ENCODE measurements at regions not wholly inside any gene's neighbourhood (a gene's known extent, or its start where the extent isn't known, plus 50 kb on each side); places are given as distances from the start of the nearest gene placed in this dataset.

DNA sequence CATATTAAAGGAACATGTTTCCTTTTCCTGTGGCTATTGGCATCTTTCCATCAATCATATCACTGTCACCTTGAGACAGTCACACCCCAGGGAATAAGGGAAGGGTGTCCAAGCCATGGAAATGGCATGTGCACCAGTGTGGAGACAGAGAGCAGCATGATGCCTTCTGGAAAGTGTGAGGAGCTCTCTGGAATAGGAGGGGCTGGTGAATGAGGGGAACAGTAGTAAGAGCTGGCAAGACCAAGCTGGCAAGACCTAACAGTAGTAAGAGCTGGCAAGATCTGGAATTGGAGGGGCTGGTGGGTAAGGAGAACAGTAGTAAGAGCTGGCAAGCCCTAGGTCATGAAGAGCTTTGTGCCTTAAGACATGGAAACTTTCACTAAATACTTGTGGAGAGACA lies 186.7 kb downstream of the C1orf94 start:
- intact Hi-C loops (cut with micrococcal nuclease): no loop called here
- ChIA-PET POLR2A (ENCODE audit: unreplicated experiment) (interaction anchor here (0.6 kb wide), 1 partner anchor 19 kb away, joined by 3 read pairs; no protein-coding TSS in a partner anchor), CTCF (no interaction called here)
- Histone ChIP-seq H3K27ac (ENCODE audit: low read length) (no peak overlapping the region), H3K79me2 (ENCODE audit: low read length) (no peaks in the 10 kb centered on the region), H3K9ac (ENCODE audit: low read length) (no peak overlapping the region), H3K4me1 (ENCODE audit: insufficient read depth, low read length) (no peaks in the 10 kb centered on the region), H3K27me3 (ENCODE audit: low read length) (0 out of 2 replicates have a peak, but pooled peaks cover 4% of the 10 kb centered on the region), H3K4me3 (ENCODE audit: low read length) (no peak overlapping the region), H3K4me2 (ENCODE audit: low read length) (no peak overlapping the region), H2AFZ (ENCODE audit: low read length) (no peak overlapping the region), H4K20me1 (ENCODE audit: low read length) (no peaks in the 10 kb centered on the region), H3K36me3 (ENCODE audit: low read depth, low read length) (no peaks in the 10 kb centered on the region), H3K9me2 (replicated peaks; ENCODE audit: low read length) (no peaks in the 10 kb centered on the region), H3F3A (ENCODE audit: low read length, unreplicated experiment) (no peaks in the 10 kb centered on the region), H3K9me3 (ENCODE audit: low read length) (no peaks in the 10 kb centered on the region)
- TF ChIP-seq EZH2phosphoT487 (IDR thresholded peaks at IDR 0.05; ENCODE audit: borderline replicate concordance, low read length): no peak
- no peak for TF ChIP-seq CTCF (conservative IDR thresholded peaks at IDR 0.05; ENCODE audit: low read depth, low read length)
- no peak for TF ChIP-seq EZH2 (IDR thresholded peaks at IDR 0.05; ENCODE audit: low read length, unreplicated experiment)
- ATAC-seq (no peak), DNase-seq (no peak)
- BruUV-seq (replicated peaks): no TSS peak

GRCh38 chr1:34363915-34364314 lies 187.2 kb downstream of the C1orf94 start:
- Histone ChIP-seq H2AFZ (ENCODE audit: low read length) (no peak overlapping the region), H3F3A (ENCODE audit: low read length, unreplicated experiment) (no peaks in the 10 kb centered on the region), H3K36me3 (ENCODE audit: low read depth, low read length) (no peaks in the 10 kb centered on the region), H3K4me1 (ENCODE audit: insufficient read depth, low read length) (no peaks in the 10 kb centered on the region), H3K27ac (ENCODE audit: low read length) (no peak overlapping the region), H3K9me3 (ENCODE audit: low read length) (no peaks in the 10 kb centered on the region), H3K27me3 (ENCODE audit: low read length) (0 out of 2 replicates have a peak, but pooled peaks cover 8% of the 10 kb centered on the region), H3K4me3 (ENCODE audit: low read length) (no peak overlapping the region), H3K4me2 (ENCODE audit: low read length) (no peak overlapping the region), H3K79me2 (ENCODE audit: low read length) (no peaks in the 10 kb centered on the region), H3K9ac (ENCODE audit: low read length) (no peak overlapping the region), H3K9me2 (replicated peaks; ENCODE audit: low read length) (no peaks in the 10 kb centered on the region), H4K20me1 (ENCODE audit: low read length) (no peaks in the 10 kb centered on the region)
- BruUV-seq (replicated peaks): no TSS peak
- intact Hi-C loops (cut with micrococcal nuclease): no loop called here
- ATAC-seq (no peak), DNase-seq (no peak)
- POLR2A ChIA-PET (ENCODE audit: unreplicated experiment): no interaction called here
- CTCF ChIA-PET: no interaction called here
- TF ChIP-seq EZH2 (IDR thresholded peaks at IDR 0.05; ENCODE audit: low read length, unreplicated experiment) (no peak), EZH2phosphoT487 (IDR thresholded peaks at IDR 0.05; ENCODE audit: borderline replicate concordance, low read length) (no peak), CTCF (conservative IDR thresholded peaks at IDR 0.05; ENCODE audit: low read depth, low read length) (no peak)

GRCh38 chr1:34364376-34364775 lies 187.7 kb downstream of the C1orf94 start:
- H3K9me2 ChIP-seq (replicated peaks; ENCODE audit: low read length): no peaks in the 10 kb centered on the region
- H3K4me3 ChIP-seq (ENCODE audit: low read length): no peak overlapping the region
- no peaks in the 10 kb centered on the region for H3K36me3 ChIP-seq (ENCODE audit: low read depth, low read length)
- no peak overlapping the region for H3K9ac ChIP-seq (ENCODE audit: low read length)
- CTCF ChIA-PET: no interaction called here
- H3K4me2 ChIP-seq (ENCODE audit: low read length): no peak overlapping the region
- POLR2A ChIA-PET (ENCODE audit: unreplicated experiment): no interaction called here
- H3K9me3 ChIP-seq (ENCODE audit: low read length): no peaks in the 10 kb centered on the region
- intact Hi-C loops (cut with micrococcal nuclease): no loop called here
- H4K20me1 ChIP-seq (ENCODE audit: low read length): no peaks in the 10 kb centered on the region
- H3K79me2 ChIP-seq (ENCODE audit: low read length): no peaks in the 10 kb centered on the region
- TF ChIP-seq EZH2phosphoT487 (IDR thresholded peaks at IDR 0.05; ENCODE audit: borderline replicate concordance, low read length) (no peak), CTCF (conservative IDR thresholded peaks at IDR 0.05; ENCODE audit: low read depth, low read length) (no peak), EZH2 (IDR thresholded peaks at IDR 0.05; ENCODE audit: low read length, unreplicated experiment) (no peak)
- no TSS peak for BruUV-seq (replicated peaks)
- H3F3A ChIP-seq (ENCODE audit: low read length, unreplicated experiment): no peaks in the 10 kb centered on the region
- DNase-seq: no peak
- no peak overlapping the region for H2AFZ ChIP-seq (ENCODE audit: low read length)
- H3K27me3 ChIP-seq (ENCODE audit: low read length): 0 out of 2 replicates have a peak, but pooled peaks cover 12% of the 10 kb centered on the region
- no peak for ATAC-seq
- no peaks in the 10 kb centered on the region for H3K4me1 ChIP-seq (ENCODE audit: insufficient read depth, low read length)
- no peak overlapping the region for H3K27ac ChIP-seq (ENCODE audit: low read length)
